Muscle layer of duodenum (tissue), 2 donors: ENCODE measurements at regions not wholly inside any gene's neighbourhood (a gene's known extent, or its start where the extent isn't known, plus 50 kb on each side); places are given as distances from the start of the nearest gene placed in this dataset.

Experiments used
- H3K27ac ChIP-seq: one replicate; pipeline ENCODE4 v1.7.0; 2013; ENCODE audit warnings: mild to moderate bottlenecking, low read length
- H3K27me3 ChIP-seq: one replicate; pipeline ENCODE4 v1.7.0; 2013; ENCODE audit warnings: low read depth, mild to moderate bottlenecking, control low read depth, low read length
- H3K36me3 ChIP-seq, 2 donors: one replicate each; pipeline ENCODE4 v1.7.0; 2013; ENCODE audit warnings: low read length in 2 of 2, control low read depth in 1 of 2, mild to moderate bottlenecking in 1 of 2; ENCODE audit not compliant: insufficient read depth in 2 of 2, control insufficient read depth in 1 of 2
- H3K4me1 ChIP-seq, 2 donors: one replicate each; pipeline ENCODE4 v1.7.0; 2013; ENCODE audit warnings: low read length in 2 of 2, mild to moderate bottlenecking in 2 of 2, control low read depth in 1 of 2, moderate library complexity in 1 of 2; ENCODE audit not compliant: insufficient read depth in 2 of 2, control insufficient read depth in 1 of 2
- H3K4me3 ChIP-seq, 2 donors: one replicate each; pipeline ENCODE4 v1.7.0; 2013; ENCODE audit warnings: low read length in 2 of 2, low read depth in 1 of 2, mild to moderate bottlenecking in 1 of 2
- H3K9me3 ChIP-seq, 2 donors: one replicate each; pipeline ENCODE4 v1.7.0; 2013; ENCODE audit warnings: low read length in 2 of 2, control low read depth in 1 of 2, mild to moderate bottlenecking in 1 of 2; ENCODE audit not compliant: control insufficient read depth in 1 of 2
- donor health status: healthy.

GRCh38 chr2:129723277-129724020 lies 256.0 kb upstream of the RAB6C start:
- no peak overlapping the region for H3K27ac ChIP-seq
- no peaks in the 10 kb centered on the region for H3K36me3 ChIP-seq
- H3K27me3 ChIP-seq: no peaks in the 10 kb centered on the region
- no peaks in the 10 kb centered on the region for H3K9me3 ChIP-seq
- H3K4me1 ChIP-seq: no peaks in the 10 kb centered on the region
- no peak overlapping the region for H3K4me3 ChIP-seq

- H3K27ac ChIP-seq: no peak overlapping the region
Measured at GRCh38 chr2:129724021-129724757, 255.3 kb upstream of the RAB6C start.

GRCh38 chr2:129726216-129726615 lies 253.2 kb upstream of the RAB6C start:
- Histone ChIP-seq H3K27ac (no peak overlapping the region), H3K36me3 (no peaks in the 10 kb centered on the region), H3K4me1 (no peaks in the 10 kb centered on the region), H3K4me3 (no peak overlapping the region), H3K27me3 (no peaks in the 10 kb centered on the region), H3K9me3 (no peaks in the 10 kb centered on the region)

More at GRCh38 chr2:129724021-129724757, 255.3 kb upstream of the RAB6C start:
- H3K27me3 ChIP-seq: no peaks in the 10 kb centered on the region
- H3K4me3 ChIP-seq: no peak overlapping the region
- no peaks in the 10 kb centered on the region for H3K9me3 ChIP-seq
- H3K36me3 ChIP-seq: no peaks in the 10 kb centered on the region
- no peaks in the 10 kb centered on the region for H3K4me1 ChIP-seq

- Histone ChIP-seq H3K4me3 (no peak overlapping the region), H3K36me3 (no peaks in the 10 kb centered on the region), H3K27ac (no peak overlapping the region), H3K4me1 (no peaks in the 10 kb centered on the region), H3K27me3 (no peaks in the 10 kb centered on the region), H3K9me3 (no peaks in the 10 kb centered on the region)
Measured at GRCh38 chr2:129727286-129727685, 252.2 kb upstream of the RAB6C start.

- Histone ChIP-seq H3K4me1 (no peaks in the 10 kb centered on the region), H3K27ac (no peak overlapping the region), H3K9me3 (no peaks in the 10 kb centered on the region), H3K36me3 (no peaks in the 10 kb centered on the region), H3K4me3 (no peak overlapping the region), H3K27me3 (no peaks in the 10 kb centered on the region)
Measured at GRCh38 chr2:129728035-129728972, 251.2 kb upstream of the RAB6C start.

- no peak overlapping the region for H3K27ac ChIP-seq
- no peaks in the 10 kb centered on the region for H3K27me3 ChIP-seq
- no peaks in the 10 kb centered on the region for H3K9me3 ChIP-seq
- H3K4me3 ChIP-seq: no peak overlapping the region
- H3K36me3 ChIP-seq: no peaks in the 10 kb centered on the region
- no peaks in the 10 kb centered on the region for H3K4me1 ChIP-seq
Measured at GRCh38 chr2:129729011-129729410, 250.5 kb upstream of the RAB6C start.

- H3K4me3 ChIP-seq: no peak overlapping the region
- H3K27me3 ChIP-seq: no peaks in the 10 kb centered on the region
- H3K27ac ChIP-seq: no peak overlapping the region
- H3K36me3 ChIP-seq: no peaks in the 10 kb centered on the region
- H3K9me3 ChIP-seq: no peaks in the 10 kb centered on the region
- no peaks in the 10 kb centered on the region for H3K4me1 ChIP-seq
Measured at GRCh38 chr2:129729646-129730045, 249.8 kb upstream of the RAB6C start.

GRCh38 chr2:129730979-129731378 lies 248.5 kb upstream of the RAB6C start:
- no peaks in the 10 kb centered on the region for H3K27me3 ChIP-seq
- no peaks in the 10 kb centered on the region for H3K36me3 ChIP-seq
- no peaks in the 10 kb centered on the region for H3K9me3 ChIP-seq
- H3K4me3 ChIP-seq: no peak overlapping the region
- no peaks in the 10 kb centered on the region for H3K4me1 ChIP-seq
- no peak overlapping the region for H3K27ac ChIP-seq

GRCh38 chr2:129731907-129732629 lies 247.4 kb upstream of the RAB6C start:
- Histone ChIP-seq H3K4me3 (no peak overlapping the region), H3K4me1 (no peaks in the 10 kb centered on the region), H3K9me3 (no peaks in the 10 kb centered on the region), H3K36me3 (no peaks in the 10 kb centered on the region), H3K27me3 (no peaks in the 10 kb centered on the region), H3K27ac (no peak overlapping the region)

- Histone ChIP-seq H3K27ac (no peak overlapping the region), H3K27me3 (no peaks in the 10 kb centered on the region), H3K4me1 (no peaks in the 10 kb centered on the region), H3K4me3 (no peak overlapping the region), H3K9me3 (no peaks in the 10 kb centered on the region), H3K36me3 (no peaks in the 10 kb centered on the region)
Measured at GRCh38 chr2:129732630-129733026, 246.8 kb upstream of the RAB6C start.
